ENCODE measurements at regions not wholly inside any gene's neighbourhood (a gene's known extent, or its start where the extent isn't known, plus 50 kb on each side); places are given as distances from the start of the nearest gene placed in this dataset.

DNA sequence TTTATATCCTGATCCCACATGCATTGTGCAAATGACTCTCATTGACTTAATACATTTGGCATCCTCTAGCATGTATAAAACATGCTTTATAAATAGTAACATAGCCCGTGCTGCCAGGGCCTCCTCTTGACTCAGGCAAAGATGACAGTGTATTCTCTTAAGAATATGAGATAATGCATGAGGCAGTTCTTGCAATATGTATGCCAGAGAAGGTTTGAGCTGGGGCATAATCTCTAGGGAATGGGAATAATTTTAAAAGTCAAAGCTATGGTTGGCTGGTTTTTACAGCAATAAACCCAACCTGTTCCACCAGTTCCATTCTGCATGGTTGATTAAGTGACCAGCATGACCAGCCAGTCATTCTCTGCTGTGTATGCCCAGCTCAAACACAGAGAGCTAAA is 179.0 kb upstream of the PFN2 start:
- TF ChIP-seq, protein P1, sequence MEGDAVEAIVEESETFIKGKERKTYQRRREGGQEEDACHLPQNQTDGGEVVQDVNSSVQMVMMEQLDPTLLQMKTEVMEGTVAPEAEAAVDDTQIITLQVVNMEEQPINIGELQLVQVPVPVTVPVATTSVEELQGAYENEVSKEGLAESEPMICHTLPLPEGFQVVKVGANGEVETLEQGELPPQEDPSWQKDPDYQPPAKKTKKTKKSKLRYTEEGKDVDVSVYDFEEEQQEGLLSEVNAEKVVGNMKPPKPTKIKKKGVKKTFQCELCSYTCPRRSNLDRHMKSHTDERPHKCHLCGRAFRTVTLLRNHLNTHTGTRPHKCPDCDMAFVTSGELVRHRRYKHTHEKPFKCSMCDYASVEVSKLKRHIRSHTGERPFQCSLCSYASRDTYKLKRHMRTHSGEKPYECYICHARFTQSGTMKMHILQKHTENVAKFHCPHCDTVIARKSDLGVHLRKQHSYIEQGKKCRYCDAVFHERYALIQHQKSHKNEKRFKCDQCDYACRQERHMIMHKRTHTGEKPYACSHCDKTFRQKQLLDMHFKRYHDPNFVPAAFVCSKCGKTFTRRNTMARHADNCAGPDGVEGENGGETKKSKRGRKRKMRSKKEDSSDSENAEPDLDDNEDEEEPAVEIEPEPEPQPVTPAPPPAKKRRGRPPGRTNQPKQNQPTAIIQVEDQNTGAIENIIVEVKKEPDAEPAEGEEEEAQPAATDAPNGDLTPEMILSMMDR (IDR thresholded peaks at IDR 0.05; ENCODE audit: poor library complexity): no peak
- TF ChIP-seq EZH2 (IDR thresholded peaks at IDR 0.05; ENCODE audit: borderline replicate concordance): no peak

Measured in hepatocyte (in vitro differentiated cells).